ENCODE measurements at regions not wholly inside any gene's neighbourhood (a gene's known extent, or its start where the extent isn't known, plus 50 kb on each side); places are given as distances from the start of the nearest gene placed in this dataset.
"Not testable (repeated sequence)": the region's sequence is repeated elsewhere in the genome, so short reads cannot be mapped to it uniquely, and the experiment has no call there.

DNA sequence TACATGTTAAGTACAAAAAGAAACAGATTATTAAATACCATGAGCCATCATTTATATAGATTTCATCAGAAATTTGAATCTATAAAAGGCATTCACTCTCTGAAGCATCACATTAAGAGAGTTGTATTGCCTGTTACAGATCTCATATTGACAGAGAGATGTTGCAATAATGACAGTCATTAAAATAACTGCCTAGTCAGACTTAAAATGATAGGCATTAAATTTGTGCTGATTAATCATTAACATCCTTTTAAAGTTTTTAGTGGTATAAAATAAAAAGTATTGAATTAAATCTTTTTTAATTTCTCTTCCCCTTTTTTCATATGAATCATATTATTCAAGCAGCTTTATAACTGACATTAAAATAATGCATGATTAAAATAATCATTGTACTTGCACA lies 404.9 kb upstream of the FAM174A start:
- ATAC-seq (no peak), DNase-seq (no peak)
- Mint-ChIP-seq H3K27me3 (no peaks in the 10 kb centered on the region), H3K9me3 (ENCODE audit: low read depth) (no peaks in the 10 kb centered on the region), H3K4me1 (no peaks in the 10 kb centered on the region), H3K4me3 (no peak overlapping the region), H3K27ac (no peak overlapping the region), H3K36me3 (no peaks in the 10 kb centered on the region)
- CTCF ChIA-PET: no interaction called here

- no peaks in the 10 kb centered on the region for H3K4me1 Mint-ChIP-seq
- H3K36me3 Mint-ChIP-seq: no peaks in the 10 kb centered on the region
- DNase-seq: no peak
- no peak for ATAC-seq
- H3K27me3 Mint-ChIP-seq: no peaks in the 10 kb centered on the region
- no peak overlapping the region for H3K27ac Mint-ChIP-seq
- no peaks in the 10 kb centered on the region for H3K9me3 Mint-ChIP-seq (ENCODE audit: low read depth)
- CTCF ChIA-PET: interaction anchor here (0.6 kb wide), 1 partner anchor 729 kb away, joined by 3 read pairs; no protein-coding TSS in a partner anchor
- H3K4me3 Mint-ChIP-seq: no peak overlapping the region
These were observed 415.3 kb upstream of the FAM174A start for GRCh38 chr5:100119903-100120302.

GRCh38 chr5:100110497-100110896 lies 424.7 kb upstream of the FAM174A start:
- ATAC-seq: no peak
- no peaks in the 10 kb centered on the region for H3K4me1 Mint-ChIP-seq
- DNase-seq: no peak
- no peak overlapping the region for H3K27ac Mint-ChIP-seq
- no peaks in the 10 kb centered on the region for H3K27me3 Mint-ChIP-seq
- CTCF ChIA-PET: no interaction called here
- no peaks in the 10 kb centered on the region for H3K36me3 Mint-ChIP-seq
- no peak overlapping the region for H3K4me3 Mint-ChIP-seq
- H3K9me3 Mint-ChIP-seq (ENCODE audit: low read depth): peaks cover 16% of the 10 kb centered on the region

DNA sequence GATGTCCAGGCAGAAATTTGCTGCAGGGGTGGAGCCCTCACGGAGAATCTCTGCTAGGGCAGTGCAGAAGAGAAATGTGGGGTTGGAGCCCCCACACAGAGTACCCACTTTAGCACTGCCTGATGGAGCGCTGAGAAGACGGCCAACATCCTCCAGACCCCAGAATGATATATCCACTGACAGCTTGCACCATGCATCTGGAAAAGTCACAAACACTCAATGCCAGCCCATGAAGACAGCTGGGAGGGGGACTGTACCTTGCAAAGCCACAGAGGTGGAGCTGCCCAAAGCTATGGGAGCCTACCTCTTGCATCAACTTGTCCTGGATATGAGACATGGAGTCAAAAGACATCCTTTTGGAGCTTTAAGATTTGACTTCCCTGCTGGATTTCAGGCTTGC lies 426.3 kb upstream of the FAM174A start:
- DNase-seq: no peak
- H3K9me3 Mint-ChIP-seq (ENCODE audit: low read depth): peaks cover 16% of the 10 kb centered on the region
- no peak for ATAC-seq
- no peaks in the 10 kb centered on the region for H3K27me3 Mint-ChIP-seq
- no peak overlapping the region for H3K27ac Mint-ChIP-seq
- H3K4me1 Mint-ChIP-seq: no peaks in the 10 kb centered on the region
- no peaks in the 10 kb centered on the region for H3K36me3 Mint-ChIP-seq
- CTCF ChIA-PET: no interaction called here
- H3K4me3 Mint-ChIP-seq: no peak overlapping the region

- not testable (repeated sequence) for H3K4me1 Mint-ChIP-seq, ATAC-seq
These were observed 431.5 kb upstream of the FAM174A start for GRCh38 chr5:100103592-100104119.

DNA sequence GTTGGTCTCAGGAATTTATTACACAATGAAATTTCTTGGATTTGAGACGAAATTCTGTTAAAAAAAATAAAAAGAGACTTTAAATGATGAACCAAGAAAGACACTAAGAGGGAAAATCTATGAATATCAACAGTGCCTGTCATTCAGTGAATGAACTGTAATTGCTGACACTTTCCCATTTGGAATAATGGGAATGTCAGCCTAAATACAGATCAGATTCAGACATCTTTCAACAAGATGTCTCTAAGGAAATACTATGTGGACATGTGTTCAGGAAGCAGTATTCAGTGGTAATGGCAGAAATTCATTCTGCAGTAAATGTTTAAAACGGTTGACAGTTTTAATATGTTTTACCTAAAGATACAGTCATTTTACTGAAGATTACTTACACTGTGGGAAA lies 433.7 kb upstream of the FAM174A start:
- H3K9me3 Mint-ChIP-seq (ENCODE audit: low read depth); H3K36me3 Mint-ChIP-seq; H3K27me3 Mint-ChIP-seq; H3K27ac Mint-ChIP-seq; H3K4me3 Mint-ChIP-seq; CTCF ChIA-PET; DNase-seq; ATAC-seq; H3K4me1 Mint-ChIP-seq: not testable (repeated sequence)

More at GRCh38 chr5:100103592-100104119, 431.5 kb upstream of the FAM174A start:
- CTCF ChIA-PET; H3K36me3 Mint-ChIP-seq; H3K9me3 Mint-ChIP-seq (ENCODE audit: low read depth); DNase-seq; H3K4me3 Mint-ChIP-seq; H3K27me3 Mint-ChIP-seq; H3K27ac Mint-ChIP-seq: not testable (repeated sequence)

GRCh38 chr5:100096328-100096727 lies 438.8 kb upstream of the FAM174A start:
- H3K27me3 Mint-ChIP-seq; DNase-seq; H3K27ac Mint-ChIP-seq; ATAC-seq; CTCF ChIA-PET; H3K9me3 Mint-ChIP-seq (ENCODE audit: low read depth); H3K36me3 Mint-ChIP-seq; H3K4me3 Mint-ChIP-seq; H3K4me1 Mint-ChIP-seq: not testable (repeated sequence)

DNA sequence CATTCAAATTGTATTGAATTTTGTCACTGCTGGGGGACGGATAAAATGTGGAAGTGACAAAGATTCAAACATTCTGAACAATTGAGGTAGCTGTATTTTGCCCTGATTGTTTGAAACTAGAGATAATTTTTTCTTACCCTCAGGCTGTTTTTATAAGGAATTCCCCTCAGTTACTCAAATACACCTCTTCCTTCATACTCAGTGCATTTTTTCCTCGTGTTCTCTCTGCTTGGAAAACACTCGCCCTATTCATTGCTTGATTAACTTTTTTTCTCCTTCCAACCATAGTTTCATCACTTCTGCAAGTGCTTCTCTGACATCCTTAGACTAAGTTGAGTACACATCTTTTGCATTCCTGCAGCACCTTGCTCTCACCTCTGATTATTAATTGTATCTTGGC lies 454.5 kb upstream of the FAM174A start:
- CTCF ChIA-PET; H3K4me1 Mint-ChIP-seq; DNase-seq; ATAC-seq; H3K9me3 Mint-ChIP-seq (ENCODE audit: low read depth); H3K36me3 Mint-ChIP-seq; H3K27ac Mint-ChIP-seq; H3K4me3 Mint-ChIP-seq; H3K27me3 Mint-ChIP-seq: not testable (repeated sequence)

DNA sequence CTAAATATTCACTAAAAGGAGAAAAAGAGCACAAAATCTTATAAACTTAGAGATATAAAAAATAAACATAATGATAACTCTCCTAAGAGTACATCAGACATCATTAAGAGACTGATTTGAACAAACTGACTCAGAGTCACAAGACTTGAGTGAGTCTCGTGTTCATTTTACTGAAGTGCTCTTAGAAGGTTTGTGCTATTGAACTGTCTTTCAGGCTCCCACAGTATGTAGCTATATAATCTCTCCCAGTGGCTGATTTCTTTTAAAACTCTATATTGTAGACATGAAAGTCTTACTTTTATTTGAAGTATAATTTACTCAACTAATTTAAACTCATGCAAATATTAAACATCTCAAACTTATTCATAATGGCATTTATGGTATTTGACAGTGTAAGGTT lies 456.0 kb upstream of the FAM174A start:
- H3K27ac Mint-ChIP-seq; CTCF ChIA-PET; H3K4me3 Mint-ChIP-seq; H3K36me3 Mint-ChIP-seq; ATAC-seq; H3K27me3 Mint-ChIP-seq; DNase-seq; H3K4me1 Mint-ChIP-seq; H3K9me3 Mint-ChIP-seq (ENCODE audit: low read depth): not testable (repeated sequence)

DNA sequence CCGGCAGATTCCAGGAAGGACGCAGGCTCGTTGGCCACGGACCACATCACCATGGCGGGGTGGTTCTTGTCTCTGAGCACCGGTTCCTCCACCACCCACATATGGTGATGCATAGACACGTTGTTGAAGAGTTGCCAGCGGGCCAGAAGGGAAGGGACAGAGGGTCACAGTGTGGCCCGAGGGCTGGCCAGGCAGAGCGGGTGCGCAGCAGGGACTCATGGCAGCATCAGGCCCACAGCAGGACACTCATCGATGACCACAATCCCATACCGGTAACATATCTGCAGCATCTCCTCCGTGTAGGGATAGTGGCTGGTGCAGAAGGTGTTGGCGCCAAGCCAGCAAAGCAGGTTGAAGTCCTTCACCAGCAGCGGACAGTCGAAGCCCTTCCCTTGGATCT lies 469.2 kb upstream of the FAM174A start:
- ATAC-seq; H3K4me3 Mint-ChIP-seq; H3K36me3 Mint-ChIP-seq; DNase-seq; H3K27me3 Mint-ChIP-seq; H3K9me3 Mint-ChIP-seq (ENCODE audit: low read depth); H3K27ac Mint-ChIP-seq; CTCF ChIA-PET; H3K4me1 Mint-ChIP-seq: not testable (repeated sequence)

GRCh38 chr5:100043475-100043874 lies 491.7 kb upstream of the FAM174A start:
- Mint-ChIP-seq H3K27ac (no peak overlapping the region), H3K9me3 (ENCODE audit: low read depth) (peaks cover 2% of the 10 kb centered on the region), H3K36me3 (no peaks in the 10 kb centered on the region), H3K4me3 (no peak overlapping the region), H3K4me1 (peaks cover 3% of the 10 kb centered on the region), H3K27me3 (no peaks in the 10 kb centered on the region)
- CTCF ChIA-PET: no interaction called here
- ATAC-seq: no peak
- DNase-seq: no peak

DNA sequence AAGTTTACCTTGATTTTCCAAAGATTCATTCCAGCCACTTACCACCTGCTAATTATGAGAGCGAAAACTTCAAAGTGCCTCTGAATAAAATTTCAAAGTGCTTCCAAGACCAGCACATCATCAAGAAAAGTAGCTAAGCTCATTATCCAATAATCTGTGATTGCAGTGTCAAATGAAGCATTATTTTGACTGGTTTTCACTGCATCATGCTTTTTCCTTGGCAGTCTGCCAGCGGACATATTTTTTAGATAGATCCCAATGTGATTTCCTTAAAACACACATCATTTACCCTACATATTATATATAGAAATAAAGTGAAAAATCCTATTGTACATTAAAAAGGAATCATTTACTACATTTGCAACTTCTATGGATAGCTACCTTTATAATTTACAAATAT lies 508.6 kb upstream of the FAM174A start:
- no peaks in the 10 kb centered on the region for H3K36me3 Mint-ChIP-seq
- no peaks in the 10 kb centered on the region for H3K9me3 Mint-ChIP-seq (ENCODE audit: low read depth)
- H3K4me1 Mint-ChIP-seq: no peaks in the 10 kb centered on the region
- CTCF ChIA-PET: no interaction called here
- no peak for DNase-seq
- H3K27ac Mint-ChIP-seq: no peak overlapping the region
- H3K27me3 Mint-ChIP-seq: no peaks in the 10 kb centered on the region
- H3K4me3 Mint-ChIP-seq: no peak overlapping the region
- ATAC-seq: no peak

- Mint-ChIP-seq H3K36me3 (no peaks in the 10 kb centered on the region), H3K27ac (no peak overlapping the region), H3K9me3 (ENCODE audit: low read depth) (no peaks in the 10 kb centered on the region), H3K4me3 (no peak overlapping the region), H3K27me3 (no peaks in the 10 kb centered on the region), H3K4me1 (no peaks in the 10 kb centered on the region)
- no peak for ATAC-seq
- CTCF ChIA-PET: no interaction called here
- DNase-seq: no peak
These were observed 511.6 kb upstream of the FAM174A start for GRCh38 chr5:100023536-100023935.

GRCh38 chr5:100017520-100018262 lies 517.5 kb upstream of the FAM174A start:
- Mint-ChIP-seq H3K4me1 (no peaks in the 10 kb centered on the region), H3K4me3 (no peak overlapping the region), H3K27ac (no peak overlapping the region), H3K36me3 (no peaks in the 10 kb centered on the region), H3K9me3 (ENCODE audit: low read depth) (no peaks in the 10 kb centered on the region), H3K27me3 (no peaks in the 10 kb centered on the region)
- CTCF ChIA-PET: no interaction called here
- ATAC-seq (no peak), DNase-seq (no peak)
